Endothelial cell (in vitro differentiated cells): ENCODE measurements at regions not wholly inside any gene's neighbourhood (a gene's known extent, or its start where the extent isn't known, plus 50 kb on each side); places are given as distances from the start of the nearest gene placed in this dataset.

ENCODE experiments used
- DNase-seq: peaks from one replicate; pipeline ENCODE4 v3.0.0; 2021; ENCODE audit warnings: low spot score
- H3K27ac Mint-ChIP-seq: one replicate; pipeline ENCODE4 v1.8.0; 2021; ENCODE audit warnings: mixed read lengths, inconsistent platforms; ENCODE audit not compliant: unreplicated experiment
- H3K27me3 Mint-ChIP-seq: one replicate; pipeline ENCODE4 v1.8.0; 2021; ENCODE audit warnings: mild to moderate bottlenecking, moderate library complexity, mixed read lengths, inconsistent platforms; ENCODE audit not compliant: unreplicated experiment
- H3K36me3 Mint-ChIP-seq: one replicate; pipeline ENCODE4 v1.8.0; 2021; ENCODE audit warnings: mild to moderate bottlenecking, low read depth, mixed read lengths, inconsistent platforms; ENCODE audit not compliant: unreplicated experiment
- H3K4me1 Mint-ChIP-seq: one replicate; pipeline ENCODE4 v1.8.0; 2021; ENCODE audit warnings: mild to moderate bottlenecking, mixed read lengths, inconsistent platforms; ENCODE audit not compliant: unreplicated experiment
- H3K4me3 Mint-ChIP-seq: one replicate; pipeline ENCODE4 v1.8.0; 2021; ENCODE audit warnings: mild to moderate bottlenecking, mixed read lengths, inconsistent platforms; ENCODE audit not compliant: unreplicated experiment
- H3K9me3 Mint-ChIP-seq: one replicate; pipeline ENCODE4 v1.8.0; 2021; ENCODE audit warnings: mixed read lengths, inconsistent platforms; ENCODE audit not compliant: unreplicated experiment
- CTCF ChIP-seq: fragments of 200-600 bp; sonication (generic); IDR thresholded peaks from one replicate; pipeline ENCODE4 v1.5.0; 2021; ENCODE audit warnings: antibody characterized with exemption; ENCODE audit not compliant: unreplicated experiment

- H3K27ac Mint-ChIP-seq = no peak overlapping the region
- TF ChIP-seq CTCF = no peak
- no peaks in the 10 kb centered on the region for H3K27me3 Mint-ChIP-seq
- H3K4me1 Mint-ChIP-seq = no peaks in the 10 kb centered on the region
- no peak for DNase-seq
- no peak overlapping the region for H3K4me3 Mint-ChIP-seq
- H3K9me3 Mint-ChIP-seq = no peaks in the 10 kb centered on the region
- no peaks in the 10 kb centered on the region for H3K36me3 Mint-ChIP-seq
Measured at GRCh38 chr2:180071797-180072196, 64.7 kb upstream of the CWC22 start.

- H3K27me3 Mint-ChIP-seq = no peaks in the 10 kb centered on the region
- H3K4me3 Mint-ChIP-seq = no peak overlapping the region
- no peak for TF ChIP-seq CTCF
- H3K27ac Mint-ChIP-seq = no peak overlapping the region
- H3K4me1 Mint-ChIP-seq = no peaks in the 10 kb centered on the region
- no peaks in the 10 kb centered on the region for H3K9me3 Mint-ChIP-seq
- no peak for DNase-seq
- H3K36me3 Mint-ChIP-seq = no peaks in the 10 kb centered on the region
Measured at GRCh38 chr2:180063494-180064092, 56.5 kb upstream of the CWC22 start.

- H3K36me3 Mint-ChIP-seq = no peaks in the 10 kb centered on the region
- H3K27ac Mint-ChIP-seq = no peak overlapping the region
- H3K4me1 Mint-ChIP-seq = no peaks in the 10 kb centered on the region
- H3K27me3 Mint-ChIP-seq = no peaks in the 10 kb centered on the region
- H3K4me3 Mint-ChIP-seq = no peak overlapping the region
- no peak for TF ChIP-seq CTCF
- no peak for DNase-seq
- H3K9me3 Mint-ChIP-seq = no peaks in the 10 kb centered on the region
Measured at GRCh38 chr2:180062178-180062577, 55.1 kb upstream of the CWC22 start.

GRCh38 chr2:180061546-180061945 is 54.4 kb upstream of the CWC22 start:
- TF ChIP-seq CTCF = no peak
- H3K4me3 Mint-ChIP-seq = no peak overlapping the region
- H3K4me1 Mint-ChIP-seq = no peaks in the 10 kb centered on the region
- no peak overlapping the region for H3K27ac Mint-ChIP-seq
- no peaks in the 10 kb centered on the region for H3K36me3 Mint-ChIP-seq
- no peak for DNase-seq
- H3K27me3 Mint-ChIP-seq = no peaks in the 10 kb centered on the region
- H3K9me3 Mint-ChIP-seq = no peaks in the 10 kb centered on the region

GRCh38 chr2:180061085-180061484 is 54.0 kb upstream of the CWC22 start:
- no peaks in the 10 kb centered on the region for H3K36me3 Mint-ChIP-seq
- DNase-seq = no peak
- H3K27me3 Mint-ChIP-seq = no peaks in the 10 kb centered on the region
- H3K4me3 Mint-ChIP-seq = no peak overlapping the region
- no peaks in the 10 kb centered on the region for H3K9me3 Mint-ChIP-seq
- H3K27ac Mint-ChIP-seq = no peak overlapping the region
- no peak for TF ChIP-seq CTCF
- no peaks in the 10 kb centered on the region for H3K4me1 Mint-ChIP-seq
